ENCODE measurements at regions not wholly inside any gene's neighbourhood (a gene's known extent, or its start where the extent isn't known, plus 50 kb on each side); places are given as distances from the start of the nearest gene placed in this dataset.

DNA sequence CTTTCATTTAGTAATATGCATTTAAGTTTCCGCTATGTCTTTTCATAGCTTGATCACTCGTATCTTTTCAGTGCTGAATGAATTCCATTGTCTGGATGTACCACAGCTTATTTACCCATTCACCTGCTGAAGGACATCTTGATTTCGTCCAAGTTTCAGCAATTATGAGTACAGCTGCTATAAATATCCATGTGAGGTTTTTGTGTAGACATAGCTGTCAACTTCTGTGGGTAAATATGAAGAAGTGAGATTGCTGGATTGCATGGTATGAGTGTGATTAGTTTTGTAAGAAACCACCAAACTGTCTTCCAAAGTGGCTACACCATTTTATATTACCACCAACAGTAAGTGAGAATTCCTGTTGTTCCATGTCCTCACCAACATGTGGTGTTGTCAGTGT is 79.2 kb upstream of the STMND1 start:
- TF ChIP-seq, protein P1, sequence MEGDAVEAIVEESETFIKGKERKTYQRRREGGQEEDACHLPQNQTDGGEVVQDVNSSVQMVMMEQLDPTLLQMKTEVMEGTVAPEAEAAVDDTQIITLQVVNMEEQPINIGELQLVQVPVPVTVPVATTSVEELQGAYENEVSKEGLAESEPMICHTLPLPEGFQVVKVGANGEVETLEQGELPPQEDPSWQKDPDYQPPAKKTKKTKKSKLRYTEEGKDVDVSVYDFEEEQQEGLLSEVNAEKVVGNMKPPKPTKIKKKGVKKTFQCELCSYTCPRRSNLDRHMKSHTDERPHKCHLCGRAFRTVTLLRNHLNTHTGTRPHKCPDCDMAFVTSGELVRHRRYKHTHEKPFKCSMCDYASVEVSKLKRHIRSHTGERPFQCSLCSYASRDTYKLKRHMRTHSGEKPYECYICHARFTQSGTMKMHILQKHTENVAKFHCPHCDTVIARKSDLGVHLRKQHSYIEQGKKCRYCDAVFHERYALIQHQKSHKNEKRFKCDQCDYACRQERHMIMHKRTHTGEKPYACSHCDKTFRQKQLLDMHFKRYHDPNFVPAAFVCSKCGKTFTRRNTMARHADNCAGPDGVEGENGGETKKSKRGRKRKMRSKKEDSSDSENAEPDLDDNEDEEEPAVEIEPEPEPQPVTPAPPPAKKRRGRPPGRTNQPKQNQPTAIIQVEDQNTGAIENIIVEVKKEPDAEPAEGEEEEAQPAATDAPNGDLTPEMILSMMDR (IDR thresholded peaks at IDR 0.05): no peak
- DNase-seq: no peak
- Histone ChIP-seq H3K36me3 (ENCODE audit: control insufficient read depth, insufficient read depth, low read length) (no peaks in the 10 kb centered on the region), H3K9me3 (ENCODE audit: control insufficient read depth, insufficient read depth, low read length) (peaks cover 5% of the 10 kb centered on the region), H3K4me3 (ENCODE audit: low read length) (no peak overlapping the region), H3K27me3 (ENCODE audit: control insufficient read depth, insufficient read depth, low read length) (no peaks in the 10 kb centered on the region), H3K27ac (ENCODE audit: low read length) (no peak overlapping the region), H3K4me1 (ENCODE audit: control insufficient read depth, insufficient read depth, low read length) (no peaks in the 10 kb centered on the region)
- Mint-ChIP-seq H3K9me3 (peaks cover 6 to 7% of the 10 kb centered on the region in 2 donors), H3K27me3 (ENCODE audit: low read depth in 2 of 2) (peaks cover 5 to 18% of the 10 kb centered on the region in 2 donors), H3K36me3 (peaks cover 9% of the 10 kb centered on the region), H3K4me1 (peaks cover 10 to 31% of the 10 kb centered on the region in 2 donors), H3K4me3 (no peak overlapping the region), H3K27ac (no peak overlapping the region)
- 68% methylated on average over 3 of the region's 3 CpGs for WGBS (ENCODE audit: insufficient coverage)
- intact Hi-C loops (cut with micrococcal nuclease): no loop called here
- no peak for ATAC-seq

DNA sequence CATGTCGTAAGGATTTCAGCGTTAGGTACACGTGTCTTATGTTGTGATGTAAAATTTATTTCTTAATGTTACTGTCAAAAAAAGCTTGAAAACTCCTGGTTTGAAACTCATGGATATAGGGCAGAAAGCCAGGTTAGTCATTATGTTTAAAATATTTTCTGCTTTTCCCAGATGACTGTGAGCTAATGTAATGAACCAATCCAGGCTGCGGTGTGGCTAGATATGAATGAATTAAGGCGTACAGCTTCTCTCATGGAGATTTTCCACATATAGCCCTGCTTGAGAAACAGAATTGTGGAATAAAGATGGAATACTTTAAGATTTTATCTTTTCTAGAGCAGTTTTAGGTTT is 80.3 kb upstream of the STMND1 start:
- 98% methylated on average over 5 of the region's 5 CpGs for WGBS (ENCODE audit: insufficient coverage)
- Mint-ChIP-seq H3K27me3 (ENCODE audit: low read depth in 2 of 2) (peaks cover 3 to 13% of the 10 kb centered on the region in 2 donors), H3K9me3 (peaks cover 6 to 7% of the 10 kb centered on the region in 2 donors)

DNA sequence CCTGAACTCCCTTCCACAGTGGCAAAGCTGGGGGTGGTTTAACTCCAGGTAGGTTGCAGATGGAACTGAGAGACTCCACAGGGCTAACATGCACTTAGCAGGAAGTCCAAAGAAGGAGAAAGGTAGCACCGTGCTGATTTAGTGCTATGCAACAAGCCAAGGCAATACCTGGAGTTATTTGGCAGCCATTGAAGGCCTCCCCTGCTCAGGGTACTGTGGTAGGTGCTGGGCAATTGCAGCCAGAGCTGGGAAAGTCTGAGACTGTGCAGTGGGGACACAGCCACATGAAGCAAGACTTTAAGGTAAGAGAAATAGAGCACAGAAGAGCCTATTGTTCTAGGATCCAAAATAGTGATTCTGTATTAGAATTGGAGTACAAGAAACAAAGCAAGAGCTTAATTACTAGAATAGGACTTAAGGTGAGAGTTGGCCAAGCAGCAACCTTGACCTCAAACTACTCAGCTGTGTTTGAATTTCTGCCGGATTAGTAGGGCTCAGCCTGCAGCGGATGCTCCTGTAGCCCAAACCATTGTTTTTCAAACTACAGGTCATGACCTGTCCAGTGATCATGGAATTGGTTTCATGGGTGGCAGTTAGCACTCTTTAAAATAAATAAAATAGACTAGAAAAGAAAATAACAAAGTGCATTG is 80.8 kb upstream of the STMND1 start:
- H3K4me3 Mint-ChIP-seq: no peak overlapping the region
- Histone ChIP-seq H3K4me1 (ENCODE audit: control insufficient read depth, insufficient read depth, low read length) (peaks cover 9% of the 10 kb centered on the region), H3K4me3 (ENCODE audit: low read length) (no peak overlapping the region), H3K27me3 (ENCODE audit: control insufficient read depth, insufficient read depth, low read length) (no peaks in the 10 kb centered on the region), H3K9me3 (ENCODE audit: control insufficient read depth, insufficient read depth, low read length) (peaks cover 3% of the 10 kb centered on the region), H3K36me3 (ENCODE audit: control insufficient read depth, insufficient read depth, low read length) (no peaks in the 10 kb centered on the region), H3K27ac (ENCODE audit: low read length) (no peak overlapping the region)
- peaks cover 10 to 26% of the 10 kb centered on the region in 2 donors for H3K4me1 Mint-ChIP-seq
- H3K9me3 Mint-ChIP-seq: peaks cover 6 to 7% of the 10 kb centered on the region in 2 donors
- WGBS (ENCODE audit: insufficient coverage): 92% methylated on average over 3 of the region's 3 CpGs
- intact Hi-C loops (cut with micrococcal nuclease): no loop called here
- TF ChIP-seq, protein P1 (IDR thresholded peaks at IDR 0.05): no peak
- peaks cover 3 to 13% of the 10 kb centered on the region in 2 donors for H3K27me3 Mint-ChIP-seq (ENCODE audit: low read depth in 2 of 2)
- H3K36me3 Mint-ChIP-seq: peaks cover 9% of the 10 kb centered on the region
- DNase-seq (no peak), ATAC-seq (no peak)
- no peak overlapping the region for H3K27ac Mint-ChIP-seq

More for the DNA sequence above, 80.3 kb upstream of the STMND1 start:
- TF ChIP-seq, protein P1 (IDR thresholded peaks at IDR 0.05): no peak
- Histone ChIP-seq H3K9me3 (ENCODE audit: control insufficient read depth, insufficient read depth, low read length) (peaks cover 5% of the 10 kb centered on the region), H3K27me3 (ENCODE audit: control insufficient read depth, insufficient read depth, low read length) (no peaks in the 10 kb centered on the region), H3K27ac (ENCODE audit: low read length) (no peak overlapping the region), H3K4me1 (ENCODE audit: control insufficient read depth, insufficient read depth, low read length) (peaks cover 4% of the 10 kb centered on the region), H3K4me3 (ENCODE audit: low read length) (no peak overlapping the region), H3K36me3 (ENCODE audit: control insufficient read depth, insufficient read depth, low read length) (no peaks in the 10 kb centered on the region)
- ATAC-seq (no peak), DNase-seq (no peak)
- Mint-ChIP-seq H3K36me3 (peaks cover 9% of the 10 kb centered on the region), H3K27ac (no peak overlapping the region), H3K4me3 (no peak overlapping the region), H3K4me1 (peaks cover 13 to 26% of the 10 kb centered on the region in 2 donors)
- intact Hi-C loops (cut with micrococcal nuclease): no loop called here

DNA sequence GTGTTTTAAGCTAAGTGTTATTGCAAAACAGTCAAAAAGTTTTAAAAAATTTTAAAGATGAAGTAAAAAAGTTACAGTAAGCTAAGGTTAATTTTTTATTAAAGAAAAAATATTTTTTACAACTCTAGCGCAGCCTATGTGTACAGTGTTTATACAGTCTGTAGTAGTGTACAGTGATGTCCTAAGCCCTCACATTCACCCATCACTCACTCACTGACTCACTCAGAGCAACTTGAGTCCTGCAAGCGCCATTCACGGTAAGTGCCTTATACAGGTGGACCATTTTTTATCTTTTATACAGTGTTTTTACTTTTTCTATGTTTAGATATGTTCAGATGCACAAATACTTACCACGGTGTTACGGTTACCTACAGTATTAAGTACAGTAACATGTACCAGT is 83.4 kb upstream of the STMND1 start:
- ATAC-seq (no peak), DNase-seq (no peak)
- H3K27me3 Mint-ChIP-seq (ENCODE audit: low read depth in 2 of 2): peaks cover 0 to 4% of the 10 kb centered on the region in 2 donors
- H3K4me3 ChIP-seq (ENCODE audit: low read length): no peak overlapping the region
- H3K27me3 ChIP-seq (ENCODE audit: control insufficient read depth, insufficient read depth, low read length): no peaks in the 10 kb centered on the region
- no peaks in the 10 kb centered on the region for H3K36me3 Mint-ChIP-seq
- intact Hi-C loops (cut with micrococcal nuclease): no loop called here
- no peaks in the 10 kb centered on the region for H3K9me3 ChIP-seq (ENCODE audit: control insufficient read depth, insufficient read depth, low read length)
- H3K4me1 ChIP-seq (ENCODE audit: control insufficient read depth, insufficient read depth, low read length): peaks cover 17% of the 10 kb centered on the region
- no peak overlapping the region for H3K27ac ChIP-seq (ENCODE audit: low read length)
- H3K4me3 Mint-ChIP-seq: no peak overlapping the region
- no peaks in the 10 kb centered on the region for H3K36me3 ChIP-seq (ENCODE audit: control insufficient read depth, insufficient read depth, low read length)
- 93% methylated on average over 2 of the region's 5 CpGs for WGBS (ENCODE audit: insufficient coverage)
- no peak overlapping the region for H3K27ac Mint-ChIP-seq
- TF ChIP-seq, protein P1 (IDR thresholded peaks at IDR 0.05): no peak
- H3K4me1 Mint-ChIP-seq: peaks cover 15 to 39% of the 10 kb centered on the region in 2 donors
- peaks cover 0 to 4% of the 10 kb centered on the region in 2 donors for H3K9me3 Mint-ChIP-seq
